H1 (cell line): ENCODE measurements at regions not wholly inside any gene's neighbourhood (a gene's known extent, or its start where the extent isn't known, plus 50 kb on each side); places are given as distances from the start of the nearest gene placed in this dataset.

Experiments used
- BCL11A ChIP-seq, 2 experiments: IDR thresholded peaks; one replicate each; pipeline ENCODE4 v1.6.1; 2011; ENCODE audit warnings: low read depth in 2 of 2, low read length in 2 of 2, mild to moderate bottlenecking in 2 of 2
- CBX5 ChIP-seq: fragments of 300-800, 300-1000 bp; sonication (generic); IDR thresholded peaks from 2 replicates; pipeline ENCODE4 v1.7.1; 2016; ENCODE audit warnings: antibody characterized with exemption, low read length, low read depth
- CHD2 ChIP-seq: IDR thresholded peaks from 2 replicates; pipeline ENCODE4 v1.6.1; 2012; ENCODE audit warnings: low read length, improper control_type of control experiment
- GABPA ChIP-seq: IDR thresholded peaks from 2 replicates; pipeline ENCODE4 v1.6.1; 2011; ENCODE audit warnings: mild to moderate bottlenecking, low read length, moderate library complexity, borderline replicate concordance; ENCODE audit not compliant: insufficient read depth
- HDAC2 ChIP-seq, 2 experiments: fragments of 300-600 bp in 1 of 2; sonication (generic) in 1 of 2; IDR thresholded peaks; 2 replicates each; pipeline ENCODE4 v1.6.1; 2011 to 2012; ENCODE audit warnings: low read depth in 2 of 2, low read length in 2 of 2, mild to moderate bottlenecking in 2 of 2, moderate library complexity in 2 of 2, borderline replicate concordance in 1 of 2, inconsistent platforms in 1 of 2
- HDAC6 ChIP-seq: IDR thresholded peaks from one replicate; pipeline ENCODE4 v1.7.1; 2012; ENCODE audit warnings: low read depth, mild to moderate bottlenecking, inconsistent platforms, low read length, moderate library complexity
- KDM4A ChIP-seq: IDR thresholded peaks from one replicate; pipeline ENCODE4 v1.7.1; 2012; ENCODE audit warnings: low read depth, mild to moderate bottlenecking, moderate library complexity, low read length, inconsistent platforms; ENCODE audit not compliant: severe bottlenecking
- NRF1 ChIP-seq: IDR thresholded peaks from 2 replicates; pipeline ENCODE4 v1.6.1; 2011; ENCODE audit warnings: mild to moderate bottlenecking, low read depth, low read length, improper control_type of control experiment
- PHF8 ChIP-seq: fragments of 200-600 bp; sonication (generic); conservative IDR thresholded peaks from 2 replicates; pipeline ENCODE4 v1.7.1; 2012; ENCODE audit warnings: low read depth, mild to moderate bottlenecking, inconsistent platforms, low read length, moderate library complexity
- SAP30 ChIP-seq: fragments of 300-600 bp; sonication (generic); IDR thresholded peaks from 2 replicates; pipeline ENCODE4 v1.7.1; 2012; ENCODE audit warnings: low read length, moderate library complexity, mild to moderate bottlenecking, inconsistent platforms; ENCODE audit not compliant: insufficient read depth, insufficient replicate concordance
- TEAD4 ChIP-seq: IDR thresholded peaks from 2 replicates; pipeline ENCODE4 v1.6.1; 2012; ENCODE audit warnings: low read depth, low read length, inconsistent platforms, mixed read lengths

DNA sequence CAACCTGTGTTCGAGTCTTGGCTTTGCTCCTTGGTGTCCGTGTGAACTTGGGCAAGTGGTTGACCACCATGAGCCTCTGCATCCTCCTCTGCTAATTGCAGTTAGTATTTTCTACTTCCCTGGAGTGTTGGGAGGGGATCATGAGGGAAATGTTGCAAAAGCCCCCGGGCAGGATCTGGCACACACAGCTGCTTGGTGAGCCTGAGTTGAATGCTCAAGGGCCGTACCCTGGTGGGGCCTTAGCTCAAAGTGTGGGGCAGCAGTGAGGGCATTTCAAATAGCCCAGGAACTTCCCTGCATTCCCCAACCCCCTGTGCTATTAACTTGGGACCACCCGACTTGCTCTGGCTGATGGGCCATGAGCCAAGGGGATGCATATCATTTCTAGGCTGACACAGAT, 94.9 kb upstream of the SLC6A11 start (continued):
- no peak for TF ChIP-seq CBX5
- no peak for TF ChIP-seq CHD2
- TF ChIP-seq HDAC6, result no peak
- no peak for TF ChIP-seq SAP30
- TF ChIP-seq NRF1, result no peak
- no peak for TF ChIP-seq HDAC2 (IDR thresholded peaks at IDR 0.05; ENCODE audit: borderline replicate concordance in 1 of 2, low read depth in 2 of 2, low read length in 2 of 2)
- TF ChIP-seq TEAD4, result no peak
- no peak for TF ChIP-seq PHF8
- TF ChIP-seq BCL11A (IDR thresholded peaks at IDR 0.05; ENCODE audit: low read depth in 2 of 2, low read length in 2 of 2), result no peak
- TF ChIP-seq KDM4A, result no peak
- no peak for TF ChIP-seq GABPA
